Thoracic aorta (tissue), 2 donors: ENCODE measurements at regions not wholly inside any gene's neighbourhood (a gene's known extent, or its start where the extent isn't known, plus 50 kb on each side); places are given as distances from the start of the nearest gene placed in this dataset.

Experiments used
- ATAC-seq: fragments of 150-250 bp; one replicate; pipeline ENCODE4 v1.8.0; 2017; ENCODE audit warnings: low read depth; ENCODE audit not compliant: insufficient number of reproducible peaks, low FRiP score
- DNase-seq: peaks from one replicate; pipeline ENCODE4 v3.0.0-alpha.2; 2020; ENCODE audit warnings: low spot score
- H3K27ac ChIP-seq, 2 donors: fragments of 200-600 bp; sonication (generic); 1 replicate in 1 of 2; 2 replicates in 1 of 2; pipeline ENCODE4 v1.5.1; 2016; ENCODE audit warnings: mild to moderate bottlenecking in 2 of 2, moderate library complexity in 2 of 2
- H3K27me3 ChIP-seq: fragments of 200-600 bp; sonication (generic); replicated peaks from 2 replicates; pipeline ENCODE4 v1.6.0; 2016; ENCODE audit warnings: mild to moderate bottlenecking; ENCODE audit not compliant: insufficient read depth
- H3K36me3 ChIP-seq: fragments of 200-600 bp; sonication (generic); one replicate; pipeline ENCODE4 v1.5.1; 2016
- H3K4me1 ChIP-seq, 2 donors: fragments of 200-600 bp; sonication (generic); 1 replicate in 1 of 2; 2 replicates in 1 of 2; pipeline versions ENCODE4 v1.5.1 to v1.6.0; 2016; ENCODE audit warnings: low read depth in 2 of 2, mild to moderate bottlenecking in 1 of 2; ENCODE audit not compliant: control insufficient read depth in 1 of 2
- H3K4me3 ChIP-seq: fragments of 200-600 bp; sonication (generic); 2 replicates; pipeline ENCODE4 v1.5.1; 2016; ENCODE audit warnings: mild to moderate bottlenecking
- H3K9me3 ChIP-seq: fragments of 200-600 bp; sonication (generic); 2 replicates; pipeline ENCODE4 v1.5.1; 2016
- CTCF ChIP-seq: fragments of 200-600 bp; sonication (generic); IDR thresholded peaks from one replicate; pipeline ENCODE4 v1.5.1; 2019; ENCODE audit warnings: antibody characterized with exemption

DNA sequence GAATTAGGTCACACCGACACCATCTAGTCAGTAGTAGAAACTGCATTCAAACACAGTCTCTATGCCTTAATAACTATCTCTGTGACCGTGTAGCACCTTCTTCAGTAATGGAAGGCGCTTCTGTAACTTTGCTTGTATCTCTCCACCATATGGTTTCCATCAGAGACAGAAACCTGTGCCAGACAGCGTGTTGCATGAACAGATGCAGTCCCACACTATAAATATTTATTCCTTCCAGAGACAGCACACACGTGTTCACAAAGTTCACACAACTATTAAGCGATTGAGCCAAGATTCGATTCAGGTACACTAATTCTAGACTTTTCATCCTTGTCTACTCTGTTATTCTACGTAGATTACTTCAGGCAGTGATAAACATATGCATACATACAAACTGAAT is 873.9 kb upstream of the MBL2 start:
- H3K27ac ChIP-seq, result no peak overlapping the region
- no peak overlapping the region for H3K4me3 ChIP-seq
- no peak for DNase-seq
- no peak for ATAC-seq
- H3K27me3 ChIP-seq, result no peaks in the 10 kb centered on the region
- no peaks in the 10 kb centered on the region for H3K9me3 ChIP-seq
- H3K36me3 ChIP-seq, result no peaks in the 10 kb centered on the region
- TF ChIP-seq CTCF, result no peak
- no peaks in the 10 kb centered on the region for H3K4me1 ChIP-seq

DNA sequence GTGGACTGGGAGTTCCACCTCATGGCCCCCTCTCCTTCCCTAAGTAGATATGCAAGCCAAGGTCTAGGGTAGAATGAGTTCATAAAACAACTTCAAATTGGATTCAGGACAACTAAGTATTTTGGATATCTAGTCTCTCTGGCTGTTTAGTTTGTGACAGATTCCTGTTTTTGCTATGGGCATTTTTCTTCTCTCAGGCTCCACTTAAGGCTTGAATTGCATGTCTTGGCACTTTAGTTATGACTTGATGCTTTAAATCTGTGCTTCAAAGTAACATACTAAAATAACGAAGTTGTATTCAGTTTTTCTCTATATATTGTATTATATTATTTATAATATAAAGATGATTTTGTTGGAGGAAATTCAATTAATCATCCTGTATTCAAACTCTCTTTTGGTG is 873.4 kb upstream of the MBL2 start:
- DNase-seq, result no peak
- H3K4me1 ChIP-seq, result no peaks in the 10 kb centered on the region
- no peak overlapping the region for H3K27ac ChIP-seq
- no peaks in the 10 kb centered on the region for H3K27me3 ChIP-seq
- TF ChIP-seq CTCF, result no peak
- no peak overlapping the region for H3K4me3 ChIP-seq
- H3K9me3 ChIP-seq, result no peaks in the 10 kb centered on the region
- H3K36me3 ChIP-seq, result no peaks in the 10 kb centered on the region
- no peak for ATAC-seq

DNA sequence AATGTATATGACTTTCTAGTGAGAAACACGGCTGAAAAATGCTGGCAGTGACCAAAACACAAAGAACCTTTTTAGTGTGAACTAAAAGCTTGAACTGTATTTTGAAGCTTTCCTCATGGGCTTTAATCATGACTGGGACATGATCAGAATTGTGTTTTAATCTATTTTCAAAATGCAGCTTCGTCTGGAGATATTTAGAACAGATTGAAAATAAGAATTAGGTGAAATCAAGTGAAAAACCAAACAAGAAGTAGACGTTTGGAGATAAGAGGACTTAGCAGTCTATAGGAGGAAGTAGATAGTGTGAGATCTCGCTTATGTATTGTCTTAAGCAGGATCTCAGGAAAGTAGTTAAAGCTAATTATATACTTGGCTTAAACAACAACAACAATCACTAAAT is 865.4 kb upstream of the MBL2 start:
- no peaks in the 10 kb centered on the region for H3K9me3 ChIP-seq
- no peak for TF ChIP-seq CTCF
- H3K4me3 ChIP-seq, result no peak overlapping the region
- ATAC-seq, result no peak
- no peaks in the 10 kb centered on the region for H3K27me3 ChIP-seq
- no peak overlapping the region for H3K27ac ChIP-seq
- no peaks in the 10 kb centered on the region for H3K4me1 ChIP-seq
- no peaks in the 10 kb centered on the region for H3K36me3 ChIP-seq
- DNase-seq, result no peak

DNA sequence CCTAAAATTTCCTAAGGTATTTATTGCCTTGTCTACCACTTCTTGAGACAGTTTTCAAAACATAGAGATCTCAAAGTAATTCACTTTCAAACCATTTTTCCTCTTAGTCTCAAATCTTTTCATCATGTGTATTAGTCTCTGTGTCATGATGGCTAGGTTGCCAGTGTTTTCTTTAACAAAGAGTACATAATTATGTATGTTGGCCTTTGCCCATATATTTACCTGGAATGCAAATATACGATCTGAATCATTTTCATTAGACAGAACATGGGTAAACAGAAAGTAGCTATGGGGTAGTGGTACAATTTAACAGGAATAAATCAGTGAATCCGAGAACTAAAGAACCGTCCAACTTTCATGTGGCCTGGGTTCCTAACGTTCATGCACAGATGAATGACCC is 852.1 kb upstream of the MBL2 start:
- no peak for DNase-seq
- Histone ChIP-seq H3K27me3 (no peaks in the 10 kb centered on the region), H3K9me3 (no peaks in the 10 kb centered on the region), H3K36me3 (no peaks in the 10 kb centered on the region), H3K27ac (no peak overlapping the region), H3K4me1 (no peaks in the 10 kb centered on the region), H3K4me3 (no peak overlapping the region)
- no peak for ATAC-seq
- no peak for TF ChIP-seq CTCF

- TF ChIP-seq CTCF, result no peak
- no peak overlapping the region for H3K27ac ChIP-seq
- no peaks in the 10 kb centered on the region for H3K9me3 ChIP-seq
- H3K4me1 ChIP-seq, result no peaks in the 10 kb centered on the region
- H3K36me3 ChIP-seq, result no peaks in the 10 kb centered on the region
- ATAC-seq, result no peak
- no peak overlapping the region for H3K4me3 ChIP-seq
- DNase-seq, result no peak
- no peaks in the 10 kb centered on the region for H3K27me3 ChIP-seq
Observed at GRCh38 chr10:53622201-53622600, 849.6 kb upstream of the MBL2 start.
